ENCODE measurements at regions not wholly inside any gene's neighbourhood (a gene's known extent, or its start where the extent isn't known, plus 50 kb on each side); places are given as distances from the start of the nearest gene placed in this dataset.

GRCh38 chr3:144380849-144381248, 409.2 kb downstream of the DIPK2A start:
- Histone ChIP-seq H3F3A (ENCODE audit: insufficient read depth, low read depth) (peaks cover 4% of the 10 kb centered on the region; the same call in 1 of the 2 replicates), H3K4me2 (no peak overlapping the region), H3K36me3 (ENCODE audit: low read depth) (no peaks in the 10 kb centered on the region), H4K20me1 (ENCODE audit: insufficient read depth) (no peaks in the 10 kb centered on the region), H3K9me2 (ENCODE audit: insufficient read depth) (no peaks in the 10 kb centered on the region), H2AFZ (no peak overlapping the region), H3K27me3 (ENCODE audit: insufficient read depth, low read depth) (no peaks in the 10 kb centered on the region), H3K9me3 (ENCODE audit: insufficient read depth, low read depth) (no peaks in the 10 kb centered on the region), H3K27ac (no peak overlapping the region), H3K4me3 (no peak overlapping the region), H3K79me2 (ENCODE audit: low read depth) (no peaks in the 10 kb centered on the region), H3K4me1 (replicated peaks; ENCODE audit: insufficient read depth) (peaks cover 11% of the 10 kb centered on the region)
- TF ChIP-seq EZH2 (IDR thresholded peaks at IDR 0.05; ENCODE audit: low read depth) (no peak), CTCF (conservative IDR thresholded peaks at IDR 0.05) (no peak)
- intact Hi-C loops (cut with micrococcal nuclease; ENCODE audit: unreplicated experiment) = no loop called here
- BruUV-seq (replicated peaks) = no TSS peak
- CTCF ChIA-PET = no interaction called here
- DNase-seq = no peak
- POLR2A ChIA-PET (ENCODE audit: unreplicated experiment) = no interaction called here

- H3K4me2 ChIP-seq = peak overlapping the region; percentile 18
- peaks cover 4% of the 10 kb centered on the region; the same call in 1 of the 2 replicates for H3F3A ChIP-seq (ENCODE audit: insufficient read depth, low read depth)
- no TSS peak for BruUV-seq (replicated peaks)
- no peaks in the 10 kb centered on the region for H3K9me2 ChIP-seq (ENCODE audit: insufficient read depth)
- POLR2A ChIA-PET (ENCODE audit: unreplicated experiment) = no interaction called here
- DNase-seq = peak in 1 of 2 experiments; percentile 75
- H3K4me1 ChIP-seq (replicated peaks; ENCODE audit: insufficient read depth) = peaks cover 11% of the 10 kb centered on the region
- H3K36me3 ChIP-seq (ENCODE audit: low read depth) = no peaks in the 10 kb centered on the region
- no peak overlapping the region; the same call in 1 of the 2 replicates for H3K4me3 ChIP-seq
- TF ChIP-seq EZH2 (IDR thresholded peaks at IDR 0.05; ENCODE audit: low read depth) = no peak
- TF ChIP-seq CTCF (conservative IDR thresholded peaks at IDR 0.05) = no peak
- no peaks in the 10 kb centered on the region for H3K9me3 ChIP-seq (ENCODE audit: insufficient read depth, low read depth)
- CTCF ChIA-PET = no interaction called here
- no peak overlapping the region for H3K27ac ChIP-seq
- H2AFZ ChIP-seq = no peak overlapping the region
- intact Hi-C loops (cut with micrococcal nuclease; ENCODE audit: unreplicated experiment) = no loop called here
- no peaks in the 10 kb centered on the region for H3K27me3 ChIP-seq (ENCODE audit: insufficient read depth, low read depth)
- no peaks in the 10 kb centered on the region for H3K79me2 ChIP-seq (ENCODE audit: low read depth)
- H4K20me1 ChIP-seq (ENCODE audit: insufficient read depth) = no peaks in the 10 kb centered on the region
These were observed 410.0 kb downstream of the DIPK2A start for GRCh38 chr3:144381607-144382006.

- Histone ChIP-seq H2AFZ (no peak overlapping the region), H3K27ac (no peak overlapping the region), H3K9me2 (ENCODE audit: insufficient read depth) (no peaks in the 10 kb centered on the region), H3F3A (ENCODE audit: insufficient read depth, low read depth) (peaks cover 4% of the 10 kb centered on the region; the same call in 1 of the 2 replicates), H3K79me2 (ENCODE audit: low read depth) (no peaks in the 10 kb centered on the region), H3K4me2 (no peak overlapping the region), H3K9me3 (ENCODE audit: insufficient read depth, low read depth) (no peaks in the 10 kb centered on the region), H3K4me3 (no peak overlapping the region), H3K36me3 (ENCODE audit: low read depth) (no peaks in the 10 kb centered on the region), H3K27me3 (ENCODE audit: insufficient read depth, low read depth) (no peaks in the 10 kb centered on the region), H3K4me1 (replicated peaks; ENCODE audit: insufficient read depth) (peaks cover 11% of the 10 kb centered on the region), H4K20me1 (ENCODE audit: insufficient read depth) (no peaks in the 10 kb centered on the region)
- CTCF ChIA-PET = no interaction called here
- no peak for DNase-seq
- TF ChIP-seq CTCF (conservative IDR thresholded peaks at IDR 0.05) = no peak
- no peak for TF ChIP-seq EZH2 (IDR thresholded peaks at IDR 0.05; ENCODE audit: low read depth)
- POLR2A ChIA-PET (ENCODE audit: unreplicated experiment) = interaction anchor here (0.7 kb wide), 1 partner anchor 9 kb away, joined by 6 read pairs; no protein-coding TSS in a partner anchor
- BruUV-seq (replicated peaks) = no TSS peak
- intact Hi-C loops (cut with micrococcal nuclease; ENCODE audit: unreplicated experiment) = no loop called here
These were observed 412.8 kb downstream of the DIPK2A start for GRCh38 chr3:144384241-144384979.

Measured in PC-9 (cell line).